Left ventricle myocardium inferior (tissue), 1 donor: ENCODE measurements at regions not wholly inside any gene's neighbourhood (a gene's known extent, or its start where the extent isn't known, plus 50 kb on each side); places are given as distances from the start of the nearest gene placed in this dataset.

Source experiments
- DNase-seq: peaks from one replicate; pipeline ENCODE4 v3.0.0-alpha.2; 2020
- H3K27ac ChIP-seq: fragments of 200-600 bp; replicated peaks from 2 replicates; pipeline ENCODE4 v1.8.0; 2021
- H3K27me3 ChIP-seq: fragments of 200-600 bp; 2 replicates; pipeline ENCODE4 v1.8.0; 2021; ENCODE audit warnings: low read depth
- H3K36me3 ChIP-seq: fragments of 200-600 bp; 2 replicates; pipeline ENCODE4 v1.8.0; 2021
- H3K4me1 ChIP-seq: fragments of 200-600 bp; 2 replicates; pipeline ENCODE4 v1.8.0; 2021
- H3K4me3 ChIP-seq: fragments of 200-600 bp; 2 replicates; pipeline ENCODE4 v1.8.0; 2021; ENCODE audit warnings: mild to moderate bottlenecking, moderate library complexity
- H3K9me3 ChIP-seq: fragments of 200-600 bp; replicated peaks from 2 replicates; pipeline ENCODE4 v1.8.0; 2021
- CTCF ChIP-seq: fragments of 200-600 bp; IDR thresholded peaks from 2 replicates; pipeline ENCODE4 v1.8.0; 2021; ENCODE audit warnings: antibody characterized with exemption, mild to moderate bottlenecking, borderline replicate concordance
- intact Hi-C: fragments of 100-400 bp; cut with micrococcal nuclease; formaldehyde crosslinking; loops from one replicate; pipeline ENCODE4 v1.11.0; 2022
- donor health status: DM: no; HTN: yes; CAD: no; lungs with severe emphysema.

DNA sequence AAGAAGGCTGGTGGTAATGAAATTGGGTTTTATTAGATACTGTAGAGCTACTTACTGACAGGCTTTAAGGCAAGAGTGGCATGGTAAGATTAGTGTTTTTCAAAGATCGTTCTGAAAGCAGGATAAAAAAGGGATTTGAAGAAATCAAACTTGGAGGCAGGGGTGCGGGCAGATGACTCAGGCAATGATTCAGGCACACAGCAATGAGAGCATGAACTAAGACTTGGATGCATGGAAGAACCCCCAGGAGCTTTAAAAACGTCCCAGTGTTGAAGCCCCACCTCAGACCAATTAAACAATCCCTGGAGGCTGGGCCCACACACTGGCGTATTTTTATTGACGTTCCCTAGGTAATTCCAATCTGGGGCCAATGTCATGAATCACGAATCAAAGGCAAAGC, 102.5 kb downstream of the SREK1 start:
- Histone ChIP-seq H3K4me1 (no peaks in the 10 kb centered on the region), H3K4me3 (no peak overlapping the region), H3K27ac (no peak overlapping the region), H3K27me3 (no peaks in the 10 kb centered on the region), H3K36me3 (no peaks in the 10 kb centered on the region), H3K9me3 (no peaks in the 10 kb centered on the region)
- intact Hi-C loops = no loop called here
- DNase-seq = no peak
- TF ChIP-seq CTCF = no peak

DNA sequence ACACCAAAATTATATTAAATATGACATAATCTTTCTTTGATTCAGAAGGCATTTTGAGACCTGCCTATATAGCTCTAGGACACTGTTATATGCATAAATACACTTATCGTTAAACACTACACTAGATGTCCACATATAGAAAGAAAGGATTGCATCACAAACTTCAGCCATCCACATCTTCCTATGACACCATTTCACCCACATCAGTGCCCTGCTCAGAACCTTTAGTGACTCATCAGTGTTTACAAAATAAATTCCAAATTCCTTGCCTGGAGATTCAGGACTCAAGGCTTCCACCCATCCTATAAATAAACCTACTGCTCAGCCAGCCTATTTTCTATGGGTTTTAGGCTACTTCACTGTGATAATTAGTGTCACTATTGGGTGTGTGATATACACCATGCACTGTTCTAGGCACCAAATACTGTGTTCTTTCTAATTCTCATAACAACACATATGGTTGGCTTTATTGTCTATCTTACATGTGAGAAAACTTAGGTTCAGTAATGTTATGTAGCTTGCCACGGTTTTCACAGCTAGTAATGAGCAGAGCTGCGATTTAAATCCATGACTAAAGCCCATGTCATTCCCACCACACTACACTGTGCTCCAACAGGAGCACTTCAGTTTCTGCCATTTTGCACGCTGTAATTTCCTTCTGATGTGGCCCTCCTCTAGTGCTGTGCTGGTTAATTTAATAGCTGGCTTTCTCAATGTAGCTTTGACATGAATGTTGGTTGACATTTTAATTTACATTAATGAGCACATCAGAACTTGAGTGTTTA, 103.3 kb downstream of the SREK1 start:
- H3K27ac ChIP-seq = no peak overlapping the region
- no peaks in the 10 kb centered on the region for H3K36me3 ChIP-seq
- intact Hi-C loops = no loop called here
- H3K9me3 ChIP-seq = no peaks in the 10 kb centered on the region
- no peak overlapping the region for H3K4me3 ChIP-seq
- no peak for DNase-seq
- no peaks in the 10 kb centered on the region for H3K4me1 ChIP-seq
- H3K27me3 ChIP-seq = no peaks in the 10 kb centered on the region
- TF ChIP-seq CTCF = no peak

DNA sequence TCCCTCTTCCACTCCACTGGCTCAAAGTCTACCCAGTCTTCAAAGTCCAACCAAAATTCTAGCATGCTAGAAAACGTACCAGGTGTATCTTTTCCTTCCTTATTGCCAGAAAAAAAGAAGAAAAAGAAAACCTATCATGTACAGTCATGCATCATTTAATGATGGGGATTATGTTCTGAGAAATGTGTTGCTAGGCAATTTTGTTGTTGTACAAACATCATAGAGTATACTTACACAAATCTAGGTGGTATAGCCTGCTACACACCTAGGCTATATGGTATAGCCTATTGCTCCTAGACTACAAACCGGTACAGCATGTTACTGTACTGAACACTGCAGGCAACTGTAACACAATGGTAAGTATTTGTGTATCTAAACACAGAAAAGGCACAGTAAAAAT, 104.8 kb downstream of the SREK1 start:
- H3K36me3 ChIP-seq = no peaks in the 10 kb centered on the region
- H3K27ac ChIP-seq = no peak overlapping the region
- intact Hi-C loops = no loop called here
- no peak for DNase-seq
- H3K9me3 ChIP-seq = no peaks in the 10 kb centered on the region
- no peak for TF ChIP-seq CTCF
- no peak overlapping the region for H3K4me3 ChIP-seq
- no peaks in the 10 kb centered on the region for H3K27me3 ChIP-seq
- H3K4me1 ChIP-seq = no peaks in the 10 kb centered on the region

DNA sequence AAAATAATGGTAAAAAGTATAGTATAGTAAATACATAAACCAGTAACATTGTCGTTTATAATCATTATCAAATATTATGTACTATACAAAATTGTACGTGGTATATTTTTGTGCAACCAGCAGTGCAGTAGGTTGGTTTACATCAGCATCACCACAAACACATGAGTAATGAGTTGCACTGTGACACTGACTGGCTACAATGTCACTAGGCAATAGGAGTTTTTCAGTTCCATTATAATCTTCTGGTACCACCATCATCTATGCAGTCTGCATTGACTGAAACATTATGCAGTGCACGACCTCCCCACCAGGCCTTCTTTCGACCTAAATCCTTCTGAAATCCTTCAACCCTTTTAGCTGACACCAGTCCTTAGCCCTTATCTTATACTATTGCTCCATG, 105.8 kb downstream of the SREK1 start:
- Histone ChIP-seq H3K27me3 (no peaks in the 10 kb centered on the region), H3K36me3 (no peaks in the 10 kb centered on the region), H3K4me1 (no peaks in the 10 kb centered on the region), H3K4me3 (no peak overlapping the region), H3K9me3 (no peaks in the 10 kb centered on the region), H3K27ac (no peak overlapping the region)
- no peak for DNase-seq
- TF ChIP-seq CTCF = no peak
- intact Hi-C loops = no loop called here

DNA sequence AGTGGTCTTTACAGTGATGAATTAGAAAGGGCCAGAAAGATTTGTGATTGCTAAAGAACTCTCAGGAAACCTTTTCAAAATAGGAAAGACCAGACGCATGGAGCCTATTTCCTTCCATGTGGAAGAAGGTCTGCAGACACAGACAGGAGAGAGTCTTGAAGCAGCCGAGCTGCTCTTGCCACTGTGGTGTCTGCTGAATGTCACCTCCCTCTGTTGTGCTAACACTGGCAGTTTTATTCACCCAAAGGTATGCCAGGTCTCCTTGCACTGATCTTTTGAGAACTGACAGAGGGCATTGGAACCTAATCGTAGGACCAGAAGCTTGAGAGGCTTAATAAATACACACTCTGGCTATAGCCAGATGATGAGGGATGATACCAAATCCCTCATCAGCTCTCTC, 108.7 kb downstream of the SREK1 start:
- Histone ChIP-seq H3K27me3 (no peaks in the 10 kb centered on the region), H3K9me3 (no peaks in the 10 kb centered on the region), H3K27ac (no peak overlapping the region), H3K36me3 (no peaks in the 10 kb centered on the region), H3K4me3 (no peak overlapping the region), H3K4me1 (no peaks in the 10 kb centered on the region)
- no peak for DNase-seq
- intact Hi-C loops = no loop called here
- TF ChIP-seq CTCF = no peak

GRCh38 chr5:66255714-66256113, 111.6 kb downstream of the SREK1 start:
- intact Hi-C loops = no loop called here
- H3K27me3 ChIP-seq = no peaks in the 10 kb centered on the region
- no peak for TF ChIP-seq CTCF
- no peaks in the 10 kb centered on the region for H3K36me3 ChIP-seq
- H3K4me1 ChIP-seq = no peaks in the 10 kb centered on the region
- no peak overlapping the region for H3K4me3 ChIP-seq
- peaks cover 3% of the 10 kb centered on the region for H3K9me3 ChIP-seq
- DNase-seq = no peak
- H3K27ac ChIP-seq = no peak overlapping the region
